Psoas muscle (tissue), 7 donors: ENCODE measurements at regions not wholly inside any gene's neighbourhood (a gene's known extent, or its start where the extent isn't known, plus 50 kb on each side); places are given as distances from the start of the nearest gene placed in this dataset.

Experiments used
- ATAC-seq, 4 donors: fragments of 200-7000 bp; cut with Tn5 transposase; one replicate each; pipeline ENCODE4 v1.9.1; 2020; ENCODE audit warnings: moderate library complexity in 3 of 4, mild to moderate bottlenecking in 2 of 4
- DNase-seq, 2 donors: peaks; one replicate each; pipeline ENCODE4 v3.0.0-alpha.2; 2020
- H3K27ac ChIP-seq: fragments of 200-600 bp; one replicate; pipeline ENCODE4 v1.8.0; 2022
- H3K27me3 ChIP-seq, 3 donors: fragments of 200-600 bp in 1 of 3; one replicate each; pipeline versions ENCODE4 v1.6.1 to v1.8.0; 2013 to 2022; ENCODE audit warnings: low read length in 2 of 3, mild to moderate bottlenecking in 2 of 3, moderate library complexity in 1 of 3; ENCODE audit not compliant: insufficient read depth in 3 of 3
- H3K36me3 ChIP-seq, 2 donors: fragments of 200-600 bp in 1 of 2; one replicate each; pipeline versions ENCODE4 v1.6.1 to v1.8.0; 2013 to 2022; ENCODE audit warnings: low read depth in 1 of 2, mild to moderate bottlenecking in 1 of 2, moderate library complexity in 1 of 2; ENCODE audit not compliant: insufficient read depth in 1 of 2
- H3K4me1 ChIP-seq: fragments of 200-600 bp; one replicate; pipeline ENCODE4 v1.8.0; 2022
- H3K4me3 ChIP-seq: fragments of 200-600 bp; one replicate; pipeline ENCODE4 v1.8.0; 2022; ENCODE audit warnings: mild to moderate bottlenecking
- H3K9me3 ChIP-seq: fragments of 200-600 bp; one replicate; pipeline ENCODE4 v1.8.0; 2022
- CTCF ChIP-seq: fragments of 200-600 bp; IDR thresholded peaks from one replicate; pipeline ENCODE4 v1.8.0; 2022; ENCODE audit warnings: antibody characterized with exemption
- WGBS, 3 donors: extraction: QIAGEN DNeasy Blood & Tissue Kit; methylation state at CpG; one replicate each; pipeline versions ENCODE4 v1.1.6 to v1.1.7; 2013; 5-methylcytosine and 5-hydroxymethylcytosine counted together
- intact Hi-C, 2 donors: fragments of 100-400 bp; cut with DNase I; formaldehyde crosslinking; loops; one replicate each; pipeline versions ENCODE4 v1.11.0 to v1.14.2; 2022
- donor health status: healthy with polysubstance abuse.
- donor health status: DM: no; HTN: no; CAD: no; lungs with moderate emphysema.
- donor health status: Bipolar disorder and iron deficiency.
- donor health status: healthy.
- donor health status: DM: yes; HTN: yes; CAD: no.
- donor health status: DM: no; HTN: no; CAD: no.
- donor health status: DM: yes; HTN: yes; CAD: no.

- no peak for TF ChIP-seq CTCF
- DNase-seq (no peak), ATAC-seq (no peak)
- Histone ChIP-seq H3K9me3 (peaks cover 3% of the 10 kb centered on the region), H3K4me3 (no peak overlapping the region), H3K27ac (no peak overlapping the region), H3K36me3 (no peaks in the 10 kb centered on the region), H3K27me3 (no peaks in the 10 kb centered on the region), H3K4me1 (no peaks in the 10 kb centered on the region)
- intact Hi-C loops, result no loop called here
Measured at GRCh38 chr1:209015092-209015491, 568.4 kb upstream of the CAMK1G start.

GRCh38 chr1:209021622-209022021 is 561.9 kb upstream of the CAMK1G start:
- Histone ChIP-seq H3K27ac (no peak overlapping the region), H3K9me3 (peaks cover 3% of the 10 kb centered on the region), H3K4me1 (no peaks in the 10 kb centered on the region), H3K27me3 (no peaks in the 10 kb centered on the region), H3K4me3 (no peak overlapping the region), H3K36me3 (no peaks in the 10 kb centered on the region)
- no peak for DNase-seq
- no peak for TF ChIP-seq CTCF
- no peak for ATAC-seq
- intact Hi-C loops, result no loop called here

- H3K9me3 ChIP-seq, result no peaks in the 10 kb centered on the region
- H3K36me3 ChIP-seq, result no peaks in the 10 kb centered on the region
- WGBS, 3 donors, result 80 to 84% (median 82%) methylated on average over 2 of the region's 2 CpGs
- ATAC-seq (no peak), DNase-seq (no peak)
- intact Hi-C loops, result no loop called here
- H3K27me3 ChIP-seq, result no peaks in the 10 kb centered on the region
- H3K27ac ChIP-seq, result no peak overlapping the region
- no peak overlapping the region for H3K4me3 ChIP-seq
- TF ChIP-seq CTCF, result no peak
- no peaks in the 10 kb centered on the region for H3K4me1 ChIP-seq
Measured at GRCh38 chr1:209023790-209024189, 559.7 kb upstream of the CAMK1G start.

DNA sequence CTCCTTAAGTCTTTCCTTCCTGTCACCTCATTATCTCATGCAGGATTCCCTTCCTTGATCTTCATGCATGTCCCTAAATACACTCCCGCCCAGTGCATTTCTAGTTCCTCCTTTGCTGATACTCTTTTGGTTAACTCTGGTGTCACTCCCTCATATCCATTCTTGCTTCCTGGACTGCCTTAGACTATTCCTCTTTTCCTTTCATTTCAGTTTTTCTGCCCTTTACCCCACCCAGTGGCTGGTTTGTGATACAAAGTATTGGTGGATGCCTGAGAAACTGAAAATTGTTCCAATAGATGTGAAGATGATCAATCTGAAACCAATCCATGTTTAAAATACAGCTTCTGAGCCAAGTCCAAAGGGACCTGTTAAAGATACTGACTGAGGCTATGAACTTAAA is 553.8 kb upstream of the CAMK1G start:
- Histone ChIP-seq H3K4me1 (no peaks in the 10 kb centered on the region), H3K36me3 (no peaks in the 10 kb centered on the region), H3K9me3 (no peaks in the 10 kb centered on the region), H3K27me3 (peaks cover 0 to 2% (median 0%) of the 10 kb centered on the region in 3 donors), H3K27ac (no peak overlapping the region), H3K4me3 (no peak overlapping the region)
- intact Hi-C loops, result no loop called here
- ATAC-seq (no peak), DNase-seq (no peak)
- no peak for TF ChIP-seq CTCF
- 86 to 91% (median 90%) methylated on average over 1 of the region's 1 CpG for WGBS, 3 donors

DNA sequence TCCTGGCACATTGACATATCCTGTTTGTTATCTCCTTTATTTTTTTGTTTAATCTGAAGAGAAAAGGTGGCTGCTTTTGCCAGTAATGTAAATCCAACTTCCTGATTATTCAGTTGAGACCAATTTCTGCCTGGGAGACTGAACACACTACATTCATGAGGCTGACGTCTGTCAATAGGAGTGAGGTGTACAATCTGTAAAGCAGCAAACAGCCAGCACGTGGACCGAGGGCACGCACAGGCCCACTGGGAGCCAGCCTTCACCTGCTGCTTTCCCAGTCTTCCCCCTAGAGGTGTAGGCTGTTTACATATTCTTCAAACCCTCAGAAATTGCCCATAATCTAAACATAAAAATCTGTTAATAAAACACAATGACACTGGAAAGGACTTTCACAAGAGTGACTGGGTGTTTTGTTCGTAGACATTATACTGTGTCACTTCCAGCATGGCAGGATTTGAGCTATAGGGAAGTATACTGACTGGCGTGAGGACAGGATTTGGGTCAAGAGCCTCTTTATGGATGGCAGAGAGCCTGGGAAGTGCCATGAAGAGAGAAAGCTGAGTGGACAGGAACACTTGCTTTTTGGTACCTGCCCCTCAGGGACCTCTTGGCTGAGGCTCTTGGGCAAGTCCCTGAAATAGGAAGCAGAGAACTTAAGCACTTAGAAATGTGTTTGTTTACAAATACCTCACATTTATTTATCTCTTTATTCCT is 552.9 kb upstream of the CAMK1G start:
- no peaks in the 10 kb centered on the region for H3K4me1 ChIP-seq
- WGBS, 3 donors, result 74 to 82% (median 77%) methylated on average over 6 of the region's 6 CpGs
- no peak for DNase-seq
- no peak overlapping the region for H3K27ac ChIP-seq
- H3K4me3 ChIP-seq, result no peak overlapping the region
- no peaks in the 10 kb centered on the region for H3K9me3 ChIP-seq
- peaks cover 0 to 2% (median 0%) of the 10 kb centered on the region in 3 donors for H3K27me3 ChIP-seq
- intact Hi-C loops, result no loop called here
- no peaks in the 10 kb centered on the region for H3K36me3 ChIP-seq
- no peak for TF ChIP-seq CTCF
- ATAC-seq, result no peak
